PFSK-1 (cell line): ENCODE measurements at regions not wholly inside any gene's neighbourhood (a gene's known extent, or its start where the extent isn't known, plus 50 kb on each side); places are given as distances from the start of the nearest gene placed in this dataset.

ENCODE experiments used
- FOXP2 ChIP-seq: optimal IDR thresholded peaks from 2 replicates; pipeline ENCODE3; 2011; ENCODE audit warnings: borderline replicate concordance, control low read depth, inconsistent platforms; ENCODE audit not compliant: insufficient read depth; ENCODE audit errors: extremely low read length, extremely low read depth
- POLR2AphosphoS5 ChIP-seq: IDR thresholded peaks from 2 replicates; pipeline ENCODE4 v1.6.1; 2012; ENCODE audit warnings: low read depth, mild to moderate bottlenecking, control low read depth, low read length, moderate library complexity
- REST ChIP-seq, 2 experiments: IDR thresholded peaks; 2 replicates each; pipeline versions ENCODE4 v1.6.1 to v1.8.0; 2011 to 2012; ENCODE audit warnings: low read depth in 2 of 2, low read length in 2 of 2, control low read depth in 1 of 2, inconsistent platforms in 1 of 2, mild to moderate bottlenecking in 1 of 2, moderate library complexity in 1 of 2; ENCODE audit not compliant: insufficient read depth in 1 of 2
- SIN3A ChIP-seq: IDR thresholded peaks from 2 replicates; pipeline ENCODE4 v1.6.1; 2012; ENCODE audit warnings: mild to moderate bottlenecking, low read length, moderate library complexity, borderline replicate concordance; ENCODE audit not compliant: insufficient read depth
- TAF1 ChIP-seq: IDR thresholded peaks from 2 replicates; pipeline ENCODE4 v1.6.1; 2012; ENCODE audit warnings: low read length, control low read depth, borderline replicate concordance; ENCODE audit not compliant: insufficient read depth

GRCh38 chr3:153880493-153880892 lies 240.7 kb upstream of the ARHGEF26 start:
- TF ChIP-seq POLR2AphosphoS5 (no peak), REST (IDR thresholded peaks at IDR 0.05; ENCODE audit: insufficient read depth in 1 of 2, low read depth in 2 of 2, low read length in 2 of 2) (no peak), SIN3A (no peak), TAF1 (no peak), FOXP2 (no peak)
